Mesendoderm (in vitro differentiated cells): ENCODE measurements at regions not wholly inside any gene's neighbourhood (a gene's known extent, or its start where the extent isn't known, plus 50 kb on each side); places are given as distances from the start of the nearest gene placed in this dataset.

ENCODE experiments used
- DNase-seq: peaks from one replicate; pipeline ENCODE4 v3.0.0; 2013
- H2AK5ac ChIP-seq: 2 replicates; pipeline ENCODE4 v1.6.1; 2013; ENCODE audit warnings: low read length, inconsistent platforms
- H2BK120ac ChIP-seq: 2 replicates; pipeline ENCODE4 v1.6.1; 2013; ENCODE audit warnings: low read depth, mild to moderate bottlenecking, low read length, moderate library complexity, mixed read lengths
- H2BK15ac ChIP-seq: replicated peaks from 2 replicates; pipeline ENCODE4 v1.6.1; 2013; ENCODE audit warnings: low read depth, mild to moderate bottlenecking, moderate library complexity
- H2BK5ac ChIP-seq: 2 replicates; pipeline ENCODE4 v1.6.1; 2013; ENCODE audit warnings: low read length, inconsistent platforms
- H3K18ac ChIP-seq: 2 replicates; pipeline ENCODE4 v1.6.1; 2013; ENCODE audit warnings: mild to moderate bottlenecking, low read length, mixed read lengths
- H3K23ac ChIP-seq: one replicate; pipeline ENCODE4 v1.6.1; 2013; ENCODE audit warnings: low read length
- H3K27ac ChIP-seq: 2 replicates; pipeline ENCODE4 v1.5.1; 2013; ENCODE audit warnings: low read depth, mild to moderate bottlenecking, inconsistent platforms, low read length, moderate library complexity
- H3K27me3 ChIP-seq: 2 replicates; pipeline ENCODE4 v1.6.1; 2013; ENCODE audit warnings: low read length, control low read depth, mild to moderate bottlenecking, inconsistent platforms; ENCODE audit not compliant: insufficient read depth, poor library complexity
- H3K36me3 ChIP-seq: 2 replicates; pipeline ENCODE4 v1.6.1; 2013; ENCODE audit warnings: low read length, inconsistent platforms; ENCODE audit not compliant: control insufficient read depth, insufficient read depth
- H3K4ac ChIP-seq: one replicate; pipeline ENCODE4 v1.6.1; 2013; ENCODE audit warnings: low read depth, mild to moderate bottlenecking, low read length, moderate library complexity
- H3K4me1 ChIP-seq: 2 replicates; pipeline ENCODE4 v1.6.1; 2013; ENCODE audit warnings: low read depth, low read length, inconsistent platforms; ENCODE audit not compliant: control insufficient read depth
- H3K4me2 ChIP-seq: 2 replicates; pipeline ENCODE4 v1.6.1; 2013; ENCODE audit warnings: low read length
- H3K4me3 ChIP-seq: 2 replicates; pipeline ENCODE4 v1.5.1; 2013; ENCODE audit warnings: mild to moderate bottlenecking, low read length
- H3K56ac ChIP-seq: one replicate; pipeline ENCODE4 v1.6.1; 2013; ENCODE audit warnings: low read length
- H3K79me1 ChIP-seq: 2 replicates; pipeline ENCODE4 v1.6.1; 2013; ENCODE audit warnings: low read length, inconsistent platforms
- H3K79me2 ChIP-seq: 2 replicates; pipeline ENCODE4 v1.6.1; 2013; ENCODE audit warnings: mild to moderate bottlenecking, low read length; ENCODE audit not compliant: control insufficient read depth, insufficient read depth
- H3K9ac ChIP-seq: 2 replicates; pipeline ENCODE4 v1.6.1; 2013; ENCODE audit warnings: low read length, inconsistent platforms
- H4K5ac ChIP-seq: one replicate; pipeline ENCODE4 v1.6.1; 2013; ENCODE audit warnings: low read length
- H4K8ac ChIP-seq: one replicate; pipeline ENCODE4 v1.6.1; 2013; ENCODE audit warnings: low read depth, mild to moderate bottlenecking, control low read depth, low read length, moderate library complexity
- WGBS: extraction: QIAGEN DNeasy Blood & Tissue Kit; methylation state at CpG from one replicate; pipeline ENCODE4 v1.1.7; 2013; ENCODE audit warnings: low lambda C conversion rate, missing lambda C conversion rate; ENCODE audit not compliant: insufficient coverage; ENCODE audit errors: extremely low coverage; 5-methylcytosine and 5-hydroxymethylcytosine counted together

GRCh38 chrX:98379134-98379533, 1495.4 kb downstream of the RPA4 start:
- Histone ChIP-seq H2BK120ac (no peak overlapping the region), H3K27ac (no peak overlapping the region), H3K27me3 (no peaks in the 10 kb centered on the region), H3K4ac (no peak overlapping the region), H3K56ac (no peak overlapping the region), H3K36me3 (no peaks in the 10 kb centered on the region), H4K5ac (no peak overlapping the region), H3K4me2 (no peak overlapping the region), H3K4me3 (no peak overlapping the region), H2AK5ac (no peak overlapping the region), H3K18ac (no peak overlapping the region), H3K4me1 (no peaks in the 10 kb centered on the region), H2BK5ac (no peak overlapping the region), H3K79me2 (no peaks in the 10 kb centered on the region), H3K9ac (no peak overlapping the region), H3K23ac (no peak overlapping the region), H3K79me1 (no peaks in the 10 kb centered on the region), H4K8ac (no peak overlapping the region), H2BK15ac (no peak overlapping the region)
- no peak for DNase-seq
- no CpG with 5 or more reads among the region's 3 CpGs for WGBS

GRCh38 chrX:98380106-98380505, 1496.4 kb downstream of the RPA4 start:
- no peak overlapping the region for H3K18ac ChIP-seq
- H2AK5ac ChIP-seq = no peak overlapping the region
- no peak overlapping the region for H2BK120ac ChIP-seq
- H3K56ac ChIP-seq = no peak overlapping the region
- H3K27me3 ChIP-seq = no peaks in the 10 kb centered on the region
- no peak overlapping the region for H3K4me3 ChIP-seq
- H3K23ac ChIP-seq = no peak overlapping the region
- H3K4ac ChIP-seq = no peak overlapping the region
- no peak overlapping the region for H4K5ac ChIP-seq
- no peak overlapping the region for H2BK5ac ChIP-seq
- H3K79me2 ChIP-seq = no peaks in the 10 kb centered on the region
- no peak overlapping the region for H3K27ac ChIP-seq
- no peak overlapping the region for H2BK15ac ChIP-seq
- no CpG with 5 or more reads among the region's 11 CpGs for WGBS
- peak; percentile 18 for DNase-seq
- H3K4me2 ChIP-seq = no peak overlapping the region
- no peak overlapping the region for H3K9ac ChIP-seq
- no peaks in the 10 kb centered on the region for H3K4me1 ChIP-seq
- H3K36me3 ChIP-seq = no peaks in the 10 kb centered on the region
- H4K8ac ChIP-seq = no peak overlapping the region
- H3K79me1 ChIP-seq = no peaks in the 10 kb centered on the region

- Histone ChIP-seq H3K4ac (peak overlapping the region; percentile 36), H3K27me3 (no peaks in the 10 kb centered on the region), H4K5ac (no peak overlapping the region), H3K18ac (no peak overlapping the region), H2BK120ac (no peak overlapping the region), H3K56ac (no peak overlapping the region), H3K27ac (no peak overlapping the region), H3K4me2 (no peak overlapping the region), H2BK5ac (no peak overlapping the region), H4K8ac (no peak overlapping the region), H3K23ac (no peak overlapping the region), H3K79me1 (no peaks in the 10 kb centered on the region), H3K9ac (no peak overlapping the region), H3K4me3 (no peak overlapping the region), H2BK15ac (no peak overlapping the region), H3K36me3 (no peaks in the 10 kb centered on the region), H2AK5ac (no peak overlapping the region), H3K4me1 (no peaks in the 10 kb centered on the region), H3K79me2 (no peaks in the 10 kb centered on the region)
- DNase-seq = peak; percentile 11
- WGBS = no CpG with 5 or more reads among the region's 10 CpGs
Measured at GRCh38 chrX:98380556-98380955, 1496.8 kb downstream of the RPA4 start.

GRCh38 chrX:98398542-98398941, 1514.8 kb downstream of the RPA4 start:
- no peak overlapping the region for H3K4ac ChIP-seq
- no peaks in the 10 kb centered on the region for H3K36me3 ChIP-seq
- H3K79me2 ChIP-seq = no peaks in the 10 kb centered on the region
- H3K27me3 ChIP-seq = no peaks in the 10 kb centered on the region
- no peak overlapping the region for H3K18ac ChIP-seq
- H3K9ac ChIP-seq = no peak overlapping the region
- no peak overlapping the region for H4K8ac ChIP-seq
- no peak overlapping the region for H2AK5ac ChIP-seq
- H2BK5ac ChIP-seq = no peak overlapping the region
- H3K4me1 ChIP-seq = no peaks in the 10 kb centered on the region
- H2BK15ac ChIP-seq = no peak overlapping the region
- no CpG with 5 or more reads among the region's 1 CpG for WGBS
- H4K5ac ChIP-seq = no peak overlapping the region
- no peak overlapping the region for H3K27ac ChIP-seq
- no peak overlapping the region for H3K56ac ChIP-seq
- H3K23ac ChIP-seq = no peak overlapping the region
- H3K4me3 ChIP-seq = no peak overlapping the region
- no peak overlapping the region for H3K4me2 ChIP-seq
- no peak overlapping the region for H2BK120ac ChIP-seq
- no peak for DNase-seq
- no peaks in the 10 kb centered on the region for H3K79me1 ChIP-seq

GRCh38 chrX:98405376-98405775, 1521.7 kb downstream of the RPA4 start:
- no peak overlapping the region for H4K8ac ChIP-seq
- H2BK5ac ChIP-seq = no peak overlapping the region
- no peak overlapping the region for H3K4ac ChIP-seq
- H3K27ac ChIP-seq = no peak overlapping the region
- no peaks in the 10 kb centered on the region for H3K79me1 ChIP-seq
- no peak overlapping the region for H3K4me2 ChIP-seq
- H3K23ac ChIP-seq = no peak overlapping the region
- no peak overlapping the region for H2BK15ac ChIP-seq
- no peaks in the 10 kb centered on the region for H3K79me2 ChIP-seq
- no peak overlapping the region for H3K4me3 ChIP-seq
- H3K4me1 ChIP-seq = no peaks in the 10 kb centered on the region
- no peak overlapping the region for H3K56ac ChIP-seq
- no peak overlapping the region for H3K18ac ChIP-seq
- no peak overlapping the region for H3K9ac ChIP-seq
- no peak overlapping the region for H2AK5ac ChIP-seq
- H3K27me3 ChIP-seq = no peaks in the 10 kb centered on the region
- WGBS = no CpG with 5 or more reads among the region's 1 CpG
- H4K5ac ChIP-seq = no peak overlapping the region
- DNase-seq = no peak
- H3K36me3 ChIP-seq = no peaks in the 10 kb centered on the region
- no peak overlapping the region for H2BK120ac ChIP-seq

GRCh38 chrX:98407584-98407983, 1523.9 kb downstream of the RPA4 start:
- no peak overlapping the region for H2BK5ac ChIP-seq
- H2BK120ac ChIP-seq = no peak overlapping the region
- no peak overlapping the region for H4K8ac ChIP-seq
- no peak overlapping the region for H3K18ac ChIP-seq
- no peaks in the 10 kb centered on the region for H3K79me1 ChIP-seq
- no peak overlapping the region for H3K4me3 ChIP-seq
- H2AK5ac ChIP-seq = no peak overlapping the region
- no peaks in the 10 kb centered on the region for H3K79me2 ChIP-seq
- no peak overlapping the region for H4K5ac ChIP-seq
- no peak overlapping the region for H3K56ac ChIP-seq
- no peaks in the 10 kb centered on the region for H3K27me3 ChIP-seq
- H3K4me1 ChIP-seq = no peaks in the 10 kb centered on the region
- H3K27ac ChIP-seq = no peak overlapping the region
- no peak for DNase-seq
- WGBS = no CpG with 5 or more reads among the region's 4 CpGs
- no peaks in the 10 kb centered on the region for H3K36me3 ChIP-seq
- no peak overlapping the region for H2BK15ac ChIP-seq
- no peak overlapping the region for H3K9ac ChIP-seq
- H3K4ac ChIP-seq = no peak overlapping the region
- H3K23ac ChIP-seq = no peak overlapping the region
- no peak overlapping the region for H3K4me2 ChIP-seq
